Right renal cortex interstitium (tissue), 3 donors: ENCODE measurements at regions not wholly inside any gene's neighbourhood (a gene's known extent, or its start where the extent isn't known, plus 50 kb on each side); places are given as distances from the start of the nearest gene placed in this dataset.
A peak's percentile ranks its signal among the peaks of the same experiment; 100 is the strongest.

ENCODE experiments used
- DNase-seq, 3 donors: peaks; one replicate each; pipeline ENCODE4 v3.0.0-alpha.2; 2013; ENCODE audit warnings: low read depth in 3 of 3, low spot score in 2 of 3

DNA sequence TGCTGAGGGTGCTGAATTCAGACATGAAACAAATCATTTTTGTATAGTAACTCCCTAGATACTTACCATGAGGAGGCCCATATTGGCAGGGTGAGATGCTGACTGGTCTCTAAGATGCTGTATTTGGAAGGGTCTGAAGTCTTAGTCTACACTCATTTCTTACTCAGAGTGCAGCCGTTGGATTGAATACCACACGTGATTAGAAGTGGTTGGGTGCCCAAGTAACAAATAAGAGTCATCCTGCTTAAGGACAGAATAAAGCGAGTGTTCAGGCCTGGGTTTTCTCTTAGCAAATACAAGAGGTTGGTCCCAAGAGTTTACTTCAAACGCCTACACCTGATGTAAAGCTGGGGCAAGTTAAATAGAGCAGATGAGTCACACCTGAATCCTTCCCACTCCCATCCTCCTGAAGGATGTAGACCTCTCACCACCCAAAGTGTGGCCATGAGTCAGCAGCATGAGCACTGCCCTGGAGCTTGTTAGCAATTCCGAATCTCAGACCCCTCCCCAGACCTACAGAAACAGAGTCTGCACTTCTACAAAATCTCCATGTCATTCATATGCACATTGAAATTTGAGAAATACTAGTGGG lies 284.6 kb upstream of the CDH5 start:
- DNase-seq = no peak

GRCh38 chr16:66079671-66080334 lies 286.7 kb upstream of the CDH5 start:
- no peak for DNase-seq

DNA sequence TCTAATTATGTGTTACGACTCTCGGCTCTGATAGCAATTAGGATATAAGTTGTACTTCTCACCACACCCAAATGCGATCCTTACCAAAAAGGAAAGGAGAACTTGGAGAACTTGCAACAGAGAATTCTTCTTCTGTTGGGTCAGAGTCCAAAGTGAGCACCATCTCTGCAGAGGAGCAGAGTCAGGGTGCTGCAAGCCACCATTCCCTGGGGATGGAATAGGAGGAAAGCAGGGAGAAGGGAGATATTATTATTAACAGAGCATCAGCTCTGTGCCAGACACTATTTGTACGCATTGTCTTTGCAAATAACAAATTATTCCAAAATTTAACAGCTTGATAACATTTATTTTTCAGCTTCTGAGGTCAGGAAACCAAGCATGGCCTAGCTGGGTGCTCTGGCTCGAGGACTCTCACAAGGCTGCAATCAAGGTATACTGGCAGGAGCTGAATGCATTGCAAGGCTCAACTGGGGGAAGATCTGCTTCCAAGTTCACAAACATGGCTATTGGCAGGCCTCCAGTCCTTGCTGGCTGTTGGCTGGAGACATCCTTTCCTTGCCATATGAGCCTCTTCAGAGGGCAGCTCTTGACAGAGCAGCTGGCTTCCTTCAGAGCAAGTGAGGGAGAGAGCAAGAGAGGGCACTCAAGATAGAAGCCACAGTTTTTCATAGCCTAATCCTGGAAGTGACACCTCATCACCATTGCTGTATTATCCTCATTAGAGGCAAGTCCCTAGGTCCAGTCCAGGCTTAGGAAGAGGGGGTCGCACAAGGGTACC lies 296.2 kb upstream of the CDH5 start:
- DNase-seq = peak; percentile 58 to 66 (median 65)

DNA sequence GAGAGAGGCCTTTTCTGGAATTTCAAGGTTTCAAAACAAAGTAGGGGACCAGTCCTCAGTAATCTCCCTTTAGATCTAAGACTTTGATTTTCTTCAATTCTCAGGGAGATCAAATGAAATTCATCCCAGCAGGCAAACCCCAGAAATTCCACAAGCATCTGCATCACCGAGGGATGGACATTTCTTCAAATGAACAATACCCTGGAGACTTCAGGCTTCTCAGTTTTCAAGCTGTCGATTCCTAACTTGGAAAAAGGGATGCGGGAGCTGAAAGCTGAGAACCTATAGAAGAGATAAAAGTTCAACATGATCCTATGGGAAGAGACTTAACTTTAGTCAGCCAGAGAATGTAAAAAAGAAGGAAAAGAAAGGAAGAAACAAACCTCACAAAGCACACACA lies 296.9 kb upstream of the CDH5 start:
- no peak for DNase-seq

- no peak for DNase-seq
Measured at GRCh38 chr16:66066404-66066803, 300.1 kb upstream of the CDH5 start.

DNA sequence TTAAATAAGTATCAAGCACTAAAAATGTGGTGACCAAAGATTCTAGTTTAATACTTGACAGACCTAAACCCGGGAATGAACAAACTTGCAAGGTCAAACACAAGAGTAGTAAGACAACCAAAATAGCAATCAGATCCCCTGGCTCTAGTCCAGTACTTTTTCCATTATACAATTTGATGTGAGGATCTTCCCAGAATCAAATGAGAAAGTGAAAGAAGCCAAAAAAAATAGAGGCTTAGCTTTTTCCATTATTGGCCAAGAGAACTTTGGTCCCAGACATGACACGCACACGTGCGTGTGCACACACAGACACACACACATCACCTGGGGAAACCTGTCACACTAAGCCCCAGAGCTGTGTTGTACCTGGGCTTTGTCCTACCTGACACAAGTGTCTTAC lies 300.6 kb upstream of the CDH5 start:
- no peak for DNase-seq

- DNase-seq = no peak
Measured at GRCh38 chr16:66064801-66065530, 301.5 kb upstream of the CDH5 start.

DNA sequence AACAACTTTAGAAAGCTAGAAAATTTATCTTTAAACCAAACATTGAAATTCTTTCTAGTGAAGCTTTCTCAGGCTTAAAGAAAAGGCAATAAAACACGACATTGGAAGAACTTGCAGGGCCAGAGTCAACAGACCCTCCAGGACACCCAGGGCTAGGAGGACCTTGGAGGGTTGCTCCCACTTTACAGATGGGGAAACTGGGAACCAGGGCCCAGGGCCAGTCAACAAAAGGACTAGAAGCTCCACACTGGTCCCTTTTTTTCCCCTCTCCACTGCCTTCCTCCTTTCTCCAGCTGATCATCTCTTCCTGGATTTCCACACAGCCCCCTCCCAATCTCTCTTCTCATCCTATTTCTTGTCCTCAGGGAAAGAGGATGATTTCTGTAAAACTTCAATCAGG lies 307.7 kb upstream of the CDH5 start:
- DNase-seq = no peak

DNA sequence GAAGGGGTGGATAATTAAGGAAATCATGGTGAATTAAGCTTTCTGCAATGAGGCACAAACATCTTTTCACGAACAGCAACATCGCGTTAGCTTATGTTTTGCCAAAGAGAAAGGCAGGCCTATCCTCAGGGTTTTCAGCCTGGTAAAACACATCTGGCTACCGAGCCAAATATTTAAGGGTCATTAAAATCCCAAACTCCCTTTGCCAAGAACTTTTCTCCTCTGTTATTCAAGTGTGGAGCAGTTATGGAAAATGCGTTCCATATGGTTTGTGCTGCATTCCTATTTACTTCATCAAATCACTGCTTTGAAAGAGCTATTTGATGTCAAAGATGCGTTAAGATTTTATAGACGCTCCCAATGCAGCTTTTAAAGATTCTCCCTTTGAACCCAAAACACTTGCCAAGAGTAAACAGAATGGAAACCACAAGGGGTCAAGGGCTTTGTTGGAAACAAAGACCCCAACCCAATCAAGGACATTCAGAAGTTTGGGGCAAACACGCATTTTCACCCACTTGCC lies 308.3 kb upstream of the CDH5 start:
- DNase-seq = peak; percentile 51 to 68 (median 63)

- DNase-seq = no peak
Measured at GRCh38 chr16:66057057-66057456, 309.4 kb upstream of the CDH5 start.

- DNase-seq = no peak
Measured at GRCh38 chr16:66054095-66054494, 312.4 kb upstream of the CDH5 start.

- DNase-seq = no peak
Measured at GRCh38 chr16:66052745-66053144, 313.7 kb upstream of the CDH5 start.

- DNase-seq = no peak
Measured at GRCh38 chr16:66050991-66051390, 315.5 kb upstream of the CDH5 start.

DNA sequence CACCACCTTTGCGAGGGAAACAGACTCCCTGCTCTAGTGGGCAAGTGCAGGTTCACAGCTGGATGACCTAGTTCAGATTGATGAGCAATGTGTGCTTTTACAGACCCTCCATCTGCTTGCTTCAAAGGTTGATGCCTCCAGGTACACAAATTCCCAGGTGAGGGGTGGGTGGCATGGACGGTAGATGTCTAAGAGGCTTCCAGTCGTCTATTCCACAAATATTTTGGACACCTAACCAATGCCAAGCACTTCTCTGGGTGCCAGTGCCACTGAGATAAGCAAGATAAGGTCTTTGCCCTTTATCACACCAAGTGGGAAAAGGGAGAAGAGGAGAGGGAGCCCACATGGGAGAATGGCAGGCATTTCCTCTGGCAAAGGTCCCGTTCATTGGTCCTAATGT lies 316.6 kb upstream of the CDH5 start:
- DNase-seq = no peak

DNA sequence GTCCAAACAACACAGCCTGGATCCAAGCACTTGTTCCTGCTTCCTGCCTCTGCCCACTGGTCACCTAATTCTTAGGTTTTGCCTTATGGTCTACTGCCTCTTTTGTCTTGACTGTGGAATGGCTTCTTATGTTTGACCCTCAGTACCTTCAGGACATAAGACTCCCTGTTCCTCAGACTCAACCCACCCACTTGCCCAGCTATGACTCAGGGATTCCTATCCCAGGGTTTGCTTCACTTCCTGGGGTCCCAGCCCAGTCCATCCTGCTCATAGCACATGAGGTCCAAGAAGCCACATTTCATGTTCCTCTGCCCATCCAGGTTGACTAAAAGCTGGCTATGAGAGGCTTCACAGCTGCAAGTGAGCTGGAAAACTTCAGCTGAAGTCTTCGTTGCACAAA lies 320.9 kb upstream of the CDH5 start:
- no peak for DNase-seq

- DNase-seq = no peak
Measured at GRCh38 chr16:66044556-66044955, 321.9 kb upstream of the CDH5 start.

GRCh38 chr16:66044089-66044488 lies 322.4 kb upstream of the CDH5 start:
- DNase-seq = no peak

DNA sequence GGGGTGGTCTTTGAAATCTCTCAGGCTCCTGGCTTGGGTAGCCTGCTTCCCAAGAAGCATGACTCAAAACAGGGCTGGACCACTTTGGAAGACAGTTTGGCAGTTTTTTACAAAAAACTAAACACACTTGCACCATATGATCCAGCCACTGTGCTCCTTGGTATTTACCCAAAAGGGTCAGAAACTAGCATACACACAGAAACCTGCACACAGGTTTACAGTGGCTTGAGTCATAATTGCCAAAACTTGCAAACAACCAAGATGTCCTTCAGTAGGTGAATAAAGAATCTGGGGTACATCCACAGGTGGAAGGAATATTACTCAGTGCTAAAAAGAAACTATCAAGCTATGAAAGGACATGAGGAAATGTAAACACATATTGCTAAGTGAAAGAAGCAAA lies 323.2 kb upstream of the CDH5 start:
- no peak for DNase-seq

DNA sequence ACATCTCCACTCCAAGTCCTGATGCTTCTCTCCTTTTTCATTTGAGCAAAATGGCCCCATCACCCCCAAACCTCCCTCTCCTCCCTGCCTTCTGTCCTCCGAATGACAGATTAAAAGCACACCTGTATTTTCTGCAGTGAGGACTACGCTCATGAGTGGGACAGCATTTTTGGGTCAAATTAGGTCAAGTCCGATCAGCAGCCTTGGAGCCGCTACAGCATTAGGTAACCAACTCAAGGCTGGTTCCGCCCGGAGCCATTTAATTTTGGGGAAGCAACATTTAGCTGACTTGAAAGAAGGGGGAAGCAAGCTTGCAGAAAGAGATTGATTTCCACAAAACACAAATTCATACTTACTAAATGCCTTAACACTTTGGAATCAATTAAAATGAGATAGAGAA lies 324.1 kb upstream of the CDH5 start:
- DNase-seq = no peak

DNA sequence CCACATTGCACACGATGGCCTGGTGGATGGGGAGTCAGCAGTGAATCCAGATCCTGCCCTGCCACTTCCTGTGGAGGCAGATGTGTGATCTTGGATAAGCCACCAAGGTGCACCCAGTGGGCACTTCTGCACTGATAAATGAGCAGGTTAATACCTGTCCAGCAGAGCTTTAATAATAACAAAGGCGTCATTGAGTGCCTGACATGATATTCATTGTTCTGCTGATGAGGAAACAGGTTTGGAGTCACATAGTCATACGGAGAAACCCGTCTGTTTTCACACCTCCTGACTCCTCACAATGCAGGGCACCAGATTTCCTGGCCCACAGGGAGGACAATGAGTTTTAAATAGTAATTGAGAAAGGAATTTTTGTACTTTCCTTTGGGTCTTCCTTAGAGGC lies 324.6 kb upstream of the CDH5 start:
- no peak for DNase-seq

GRCh38 chr16:66039793-66040192 lies 326.7 kb upstream of the CDH5 start:
- DNase-seq = no peak
